ENCODE measurements at regions not wholly inside any gene's neighbourhood (a gene's known extent, or its start where the extent isn't known, plus 50 kb on each side); places are given as distances from the start of the nearest gene placed in this dataset.

- Histone ChIP-seq H3K27me3 (ENCODE audit: low read depth, low read length) (no peaks in the 10 kb centered on the region), H3K36me3 (ENCODE audit: control insufficient read depth in 1 of 2, insufficient read depth in 2 of 2, low read length in 2 of 2) (no peaks in the 10 kb centered on the region), H3K9me3 (ENCODE audit: control insufficient read depth in 1 of 2, low read length in 2 of 2) (no peaks in the 10 kb centered on the region), H3K4me1 (ENCODE audit: control insufficient read depth in 1 of 2, insufficient read depth in 2 of 2, low read length in 2 of 2) (peaks cover 0 to 8% of the 10 kb centered on the region in 2 donors), H3K27ac (ENCODE audit: low read length) (no peak overlapping the region), H3K4me3 (ENCODE audit: low read depth in 1 of 2, low read length in 2 of 2) (no peak overlapping the region)
Observed at GRCh38 chr22:49092716-49093115, 735.0 kb downstream of the BRD1 start.

GRCh38 chr22:49091917-49092545 lies 735.6 kb downstream of the BRD1 start:
- no peaks in the 10 kb centered on the region for H3K9me3 ChIP-seq (ENCODE audit: control insufficient read depth in 1 of 2, low read length in 2 of 2)
- no peaks in the 10 kb centered on the region for H3K36me3 ChIP-seq (ENCODE audit: control insufficient read depth in 1 of 2, insufficient read depth in 2 of 2, low read length in 2 of 2)
- H3K27ac ChIP-seq (ENCODE audit: low read length): no peak overlapping the region
- no peaks in the 10 kb centered on the region for H3K27me3 ChIP-seq (ENCODE audit: low read depth, low read length)
- H3K4me1 ChIP-seq (ENCODE audit: control insufficient read depth in 1 of 2, insufficient read depth in 2 of 2, low read length in 2 of 2): peaks cover 0 to 9% of the 10 kb centered on the region in 2 donors
- H3K4me3 ChIP-seq (ENCODE audit: low read depth in 1 of 2, low read length in 2 of 2): no peak overlapping the region

DNA sequence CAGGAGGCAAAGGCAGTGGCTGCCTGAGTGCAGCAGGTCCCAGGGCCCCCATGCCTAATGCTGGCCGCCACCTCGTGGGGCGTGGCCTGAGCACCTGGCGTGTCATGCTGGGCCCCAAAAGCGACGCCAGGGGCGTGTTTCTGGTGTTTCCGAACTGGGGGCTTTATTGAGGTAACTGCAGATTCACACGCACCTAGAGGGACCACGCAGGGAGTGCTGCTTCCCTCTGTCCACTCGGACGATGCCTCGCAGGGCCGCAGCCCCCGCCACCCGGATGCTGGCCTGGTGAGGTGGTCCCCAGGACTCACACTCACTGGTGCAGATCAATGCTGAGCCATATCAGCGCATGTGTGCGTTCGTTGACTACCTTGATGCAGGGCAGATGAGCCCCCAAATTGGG lies 736.2 kb downstream of the BRD1 start:
- H3K4me1 ChIP-seq (ENCODE audit: control insufficient read depth in 1 of 2, insufficient read depth in 2 of 2, low read length in 2 of 2): peaks cover 0 to 9% of the 10 kb centered on the region in 2 donors
- H3K9me3 ChIP-seq (ENCODE audit: control insufficient read depth in 1 of 2, low read length in 2 of 2): no peaks in the 10 kb centered on the region
- H3K27me3 ChIP-seq (ENCODE audit: low read depth, low read length): no peaks in the 10 kb centered on the region
- no peak overlapping the region for H3K4me3 ChIP-seq (ENCODE audit: low read depth in 1 of 2, low read length in 2 of 2)
- no peaks in the 10 kb centered on the region for H3K36me3 ChIP-seq (ENCODE audit: control insufficient read depth in 1 of 2, insufficient read depth in 2 of 2, low read length in 2 of 2)
- H3K27ac ChIP-seq (ENCODE audit: low read length): no peak overlapping the region

GRCh38 chr22:49090853-49091135 lies 736.9 kb downstream of the BRD1 start:
- no peak overlapping the region for H3K27ac ChIP-seq (ENCODE audit: low read length)
- no peaks in the 10 kb centered on the region for H3K36me3 ChIP-seq (ENCODE audit: control insufficient read depth in 1 of 2, insufficient read depth in 2 of 2, low read length in 2 of 2)
- H3K4me1 ChIP-seq (ENCODE audit: control insufficient read depth in 1 of 2, insufficient read depth in 2 of 2, low read length in 2 of 2): peaks cover 0 to 9% of the 10 kb centered on the region in 2 donors
- no peaks in the 10 kb centered on the region for H3K27me3 ChIP-seq (ENCODE audit: low read depth, low read length)
- H3K4me3 ChIP-seq (ENCODE audit: low read depth in 1 of 2, low read length in 2 of 2): no peak overlapping the region
- no peaks in the 10 kb centered on the region for H3K9me3 ChIP-seq (ENCODE audit: control insufficient read depth in 1 of 2, low read length in 2 of 2)

DNA sequence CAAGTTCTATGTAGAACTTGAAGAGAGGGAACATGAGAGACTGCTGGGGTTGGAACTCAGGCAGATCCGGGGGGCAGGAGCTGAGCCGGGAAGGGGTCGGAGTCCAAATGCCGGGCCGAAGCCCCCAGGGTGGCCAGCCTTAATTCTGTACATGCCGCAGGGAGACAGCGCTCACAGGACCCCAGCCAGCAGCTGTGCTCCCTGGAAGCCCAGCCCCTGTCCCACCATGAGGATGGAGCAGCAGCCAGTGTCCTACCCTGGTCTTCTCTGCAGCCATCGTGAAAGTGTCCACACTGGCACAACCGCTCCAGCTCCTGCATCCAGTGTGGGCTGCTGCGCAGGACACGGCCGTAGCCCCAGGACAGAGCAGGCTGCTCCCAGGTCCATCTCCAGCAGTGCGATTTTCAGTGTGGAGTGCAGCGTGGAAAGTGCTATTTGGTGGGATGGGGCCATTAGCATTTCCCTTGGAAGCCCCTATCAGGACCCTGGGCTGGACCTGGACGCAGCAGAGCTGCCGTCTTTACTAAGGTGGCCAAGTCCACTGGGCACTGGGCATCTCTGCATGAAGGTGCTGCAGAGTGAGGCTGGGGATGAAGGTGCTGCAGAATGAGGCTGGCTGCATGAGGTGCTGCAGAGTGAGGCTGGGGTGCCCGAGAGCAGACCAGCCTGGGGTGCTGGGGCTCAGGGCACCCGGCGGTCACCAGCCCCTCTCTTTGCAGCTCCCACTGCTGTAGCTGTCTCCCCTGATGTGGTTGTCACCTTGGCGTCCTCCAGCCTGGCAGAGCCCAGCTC lies 737.4 kb downstream of the BRD1 start:
- Histone ChIP-seq H3K4me1 (ENCODE audit: control insufficient read depth in 1 of 2, insufficient read depth in 2 of 2, low read length in 2 of 2) (peaks cover 0 to 9% of the 10 kb centered on the region in 2 donors), H3K27me3 (ENCODE audit: low read depth, low read length) (no peaks in the 10 kb centered on the region)

DNA sequence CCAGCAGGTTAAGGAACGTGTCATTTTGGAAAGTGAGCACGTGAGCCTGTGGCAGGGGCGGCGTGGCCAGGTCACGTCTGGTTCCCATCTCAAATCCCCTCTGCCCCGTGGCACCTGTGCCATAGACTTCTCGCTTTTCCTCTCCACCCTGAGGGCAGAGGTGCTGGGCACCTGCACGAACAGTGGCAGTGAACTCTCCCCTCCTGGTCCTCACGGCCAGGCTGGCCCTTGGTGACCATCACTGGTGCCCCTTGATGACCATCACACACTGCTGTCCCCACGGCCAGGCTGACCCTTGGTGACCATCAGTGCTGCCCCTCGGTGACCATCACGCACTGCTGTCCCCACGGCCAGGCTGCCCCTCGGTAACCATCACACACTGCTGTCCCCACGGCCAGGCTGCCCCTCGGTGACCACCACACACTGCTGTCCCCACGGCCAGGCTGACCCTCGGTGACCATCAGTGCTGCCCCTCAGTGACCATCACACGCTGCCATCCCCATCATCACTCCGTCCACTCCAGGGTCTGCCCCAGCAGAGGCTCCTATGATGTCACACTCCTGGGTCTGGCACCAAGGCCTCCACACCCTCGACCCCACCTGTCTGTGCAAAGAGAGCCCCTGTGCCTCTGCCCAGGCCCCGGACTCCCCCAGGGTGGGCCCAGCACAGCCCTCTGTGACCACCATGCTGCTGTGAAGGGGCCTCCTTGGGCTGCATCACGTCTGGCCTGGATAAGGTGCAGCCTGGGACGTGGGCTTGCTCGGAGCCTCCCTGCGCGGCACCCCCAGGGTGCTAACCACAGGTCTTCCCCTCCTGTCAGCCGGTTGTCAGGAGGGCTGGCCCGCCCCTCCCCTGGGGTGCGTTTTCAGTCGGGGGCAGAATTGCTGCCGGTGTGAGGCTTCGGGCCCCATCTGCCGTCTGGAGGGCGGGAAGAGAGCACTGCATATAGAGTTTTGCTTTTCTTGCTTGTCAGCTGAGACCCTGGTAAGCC lies 738.6 kb downstream of the BRD1 start:
- H3K9me3 ChIP-seq (ENCODE audit: control insufficient read depth in 1 of 2, low read length in 2 of 2): no peaks in the 10 kb centered on the region
- H3K36me3 ChIP-seq (ENCODE audit: control insufficient read depth in 1 of 2, insufficient read depth in 2 of 2, low read length in 2 of 2): no peaks in the 10 kb centered on the region
- no peak overlapping the region for H3K4me3 ChIP-seq (ENCODE audit: low read depth in 1 of 2, low read length in 2 of 2)
- no peak overlapping the region for H3K27ac ChIP-seq (ENCODE audit: low read length)
- H3K27me3 ChIP-seq (ENCODE audit: low read depth, low read length): no peaks in the 10 kb centered on the region
- H3K4me1 ChIP-seq (ENCODE audit: control insufficient read depth in 1 of 2, insufficient read depth in 2 of 2, low read length in 2 of 2): peaks cover 0 to 9% of the 10 kb centered on the region in 2 donors

More for the DNA sequence above, 737.4 kb downstream of the BRD1 start:
- H3K9me3 ChIP-seq (ENCODE audit: control insufficient read depth in 1 of 2, low read length in 2 of 2): no peaks in the 10 kb centered on the region
- H3K27ac ChIP-seq (ENCODE audit: low read length): no peak overlapping the region
- H3K36me3 ChIP-seq (ENCODE audit: control insufficient read depth in 1 of 2, insufficient read depth in 2 of 2, low read length in 2 of 2): no peaks in the 10 kb centered on the region
- no peak overlapping the region for H3K4me3 ChIP-seq (ENCODE audit: low read depth in 1 of 2, low read length in 2 of 2)

GRCh38 chr22:49087716-49088601 lies 739.7 kb downstream of the BRD1 start:
- Histone ChIP-seq H3K4me3 (ENCODE audit: low read depth in 1 of 2, low read length in 2 of 2) (no peak overlapping the region), H3K4me1 (ENCODE audit: control insufficient read depth in 1 of 2, insufficient read depth in 2 of 2, low read length in 2 of 2) (peaks cover 0 to 9% of the 10 kb centered on the region in 2 donors), H3K9me3 (ENCODE audit: control insufficient read depth in 1 of 2, low read length in 2 of 2) (no peaks in the 10 kb centered on the region), H3K36me3 (ENCODE audit: control insufficient read depth in 1 of 2, insufficient read depth in 2 of 2, low read length in 2 of 2) (no peaks in the 10 kb centered on the region), H3K27ac (ENCODE audit: low read length) (no peak overlapping the region), H3K27me3 (ENCODE audit: low read depth, low read length) (no peaks in the 10 kb centered on the region)

- Histone ChIP-seq H3K4me3 (ENCODE audit: low read depth in 1 of 2, low read length in 2 of 2) (no peak overlapping the region), H3K4me1 (ENCODE audit: control insufficient read depth in 1 of 2, insufficient read depth in 2 of 2, low read length in 2 of 2) (peaks cover 0 to 9% of the 10 kb centered on the region in 2 donors), H3K36me3 (ENCODE audit: control insufficient read depth in 1 of 2, insufficient read depth in 2 of 2, low read length in 2 of 2) (no peaks in the 10 kb centered on the region), H3K27me3 (ENCODE audit: low read depth, low read length) (no peaks in the 10 kb centered on the region), H3K9me3 (ENCODE audit: control insufficient read depth in 1 of 2, low read length in 2 of 2) (no peaks in the 10 kb centered on the region), H3K27ac (ENCODE audit: low read length) (no peak overlapping the region)
Observed at GRCh38 chr22:49087198-49087597, 740.5 kb downstream of the BRD1 start.

DNA sequence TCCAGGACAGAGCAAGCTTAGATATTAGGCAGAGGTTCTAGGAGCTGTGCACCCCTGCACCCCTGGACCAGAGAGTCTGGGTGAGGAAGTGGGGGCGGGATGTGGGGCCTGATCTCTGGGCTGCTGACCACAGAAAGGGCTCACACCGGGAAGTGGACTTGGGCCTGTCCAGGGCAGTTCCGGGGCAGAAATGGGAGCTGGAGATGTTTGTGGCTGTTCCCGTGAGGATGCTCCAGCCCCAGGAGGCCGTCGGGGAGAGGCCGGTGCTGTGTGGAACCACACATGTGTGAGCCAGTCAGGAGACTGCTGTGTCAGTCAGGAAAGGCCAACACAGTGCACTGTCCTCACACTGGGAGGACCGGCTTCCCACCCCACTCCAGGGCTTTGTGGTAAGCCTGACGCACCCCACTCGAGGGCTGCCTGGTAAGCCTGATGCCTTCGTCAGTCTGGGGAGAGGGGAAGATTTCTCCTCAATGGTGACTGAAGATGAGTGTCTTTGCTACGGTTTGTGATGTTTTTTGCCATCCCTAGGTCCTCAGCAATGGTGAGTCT lies 741.0 kb downstream of the BRD1 start:
- Histone ChIP-seq H3K36me3 (ENCODE audit: control insufficient read depth in 1 of 2, insufficient read depth in 2 of 2, low read length in 2 of 2) (no peaks in the 10 kb centered on the region), H3K27ac (ENCODE audit: low read length) (no peak overlapping the region), H3K27me3 (ENCODE audit: low read depth, low read length) (no peaks in the 10 kb centered on the region), H3K4me3 (ENCODE audit: low read depth in 1 of 2, low read length in 2 of 2) (no peak overlapping the region), H3K9me3 (ENCODE audit: control insufficient read depth in 1 of 2, low read length in 2 of 2) (no peaks in the 10 kb centered on the region), H3K4me1 (ENCODE audit: control insufficient read depth in 1 of 2, insufficient read depth in 2 of 2, low read length in 2 of 2) (peaks cover 0 to 9% of the 10 kb centered on the region in 2 donors)

DNA sequence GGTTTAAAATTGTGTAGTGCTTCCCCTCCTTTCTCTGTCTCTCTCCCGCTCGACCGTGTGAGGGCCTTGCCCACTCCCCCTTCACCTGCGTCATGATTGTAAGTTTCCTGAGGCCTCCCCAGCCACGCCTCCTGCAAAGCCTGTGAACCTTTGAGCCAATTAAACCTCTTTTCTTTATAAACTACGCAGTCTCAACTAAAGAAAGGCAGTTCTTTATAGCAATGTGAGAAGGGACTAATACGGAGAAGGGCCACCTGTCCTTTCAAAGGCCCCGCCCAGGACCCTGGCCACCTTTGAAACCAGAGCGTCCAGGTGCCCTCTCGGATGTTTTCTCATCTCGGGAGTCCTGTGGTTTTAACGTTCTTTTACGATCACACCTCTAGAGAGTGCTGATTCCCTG lies 741.5 kb downstream of the BRD1 start:
- H3K27ac ChIP-seq (ENCODE audit: low read length): no peak overlapping the region
- no peaks in the 10 kb centered on the region for H3K9me3 ChIP-seq (ENCODE audit: control insufficient read depth in 1 of 2, low read length in 2 of 2)
- H3K27me3 ChIP-seq (ENCODE audit: low read depth, low read length): no peaks in the 10 kb centered on the region
- H3K4me3 ChIP-seq (ENCODE audit: low read depth in 1 of 2, low read length in 2 of 2): no peak overlapping the region
- no peaks in the 10 kb centered on the region for H3K36me3 ChIP-seq (ENCODE audit: control insufficient read depth in 1 of 2, insufficient read depth in 2 of 2, low read length in 2 of 2)
- peaks cover 0 to 9% of the 10 kb centered on the region in 2 donors for H3K4me1 ChIP-seq (ENCODE audit: control insufficient read depth in 1 of 2, insufficient read depth in 2 of 2, low read length in 2 of 2)

Measured in muscle layer of duodenum (tissue), 2 donors.